Progenitor cell of endocrine pancreas (in vitro differentiated cells): ENCODE measurements at regions not wholly inside any gene's neighbourhood (a gene's known extent, or its start where the extent isn't known, plus 50 kb on each side); places are given as distances from the start of the nearest gene placed in this dataset.

Experiments used
- DNase-seq: peaks from one replicate; pipeline ENCODE4 v3.0.0; 2021; ENCODE audit warnings: low spot score; ENCODE audit not compliant: unreplicated experiment
- H3K27ac Mint-ChIP-seq: 2 replicates; pipeline ENCODE4 v1.8.0; 2021; ENCODE audit warnings: mild to moderate bottlenecking, moderate library complexity, mixed read lengths
- H3K27me3 Mint-ChIP-seq: 2 replicates; pipeline ENCODE4 v1.8.0; 2021; ENCODE audit warnings: mixed read lengths
- H3K36me3 Mint-ChIP-seq: 2 replicates; pipeline ENCODE4 v1.8.0; 2022; ENCODE audit warnings: mixed read lengths; ENCODE audit not compliant: insufficient read depth
- H3K4me1 Mint-ChIP-seq: 2 replicates; pipeline ENCODE4 v1.8.0; 2021; ENCODE audit warnings: low read depth, mixed read lengths
- H3K4me3 Mint-ChIP-seq: 2 replicates; pipeline ENCODE4 v1.8.0; 2021; ENCODE audit warnings: low read depth, mild to moderate bottlenecking, moderate library complexity, mixed read lengths
- H3K9me3 Mint-ChIP-seq: 2 replicates; pipeline ENCODE4 v1.8.0; 2021; ENCODE audit warnings: low read depth, mixed read lengths
- CTCF ChIP-seq: fragments of 200-600 bp; sonication (generic); IDR thresholded peaks from one replicate; pipeline ENCODE4 v1.5.0; 2021; ENCODE audit warnings: antibody characterized with exemption, mild to moderate bottlenecking; ENCODE audit not compliant: unreplicated experiment

DNA sequence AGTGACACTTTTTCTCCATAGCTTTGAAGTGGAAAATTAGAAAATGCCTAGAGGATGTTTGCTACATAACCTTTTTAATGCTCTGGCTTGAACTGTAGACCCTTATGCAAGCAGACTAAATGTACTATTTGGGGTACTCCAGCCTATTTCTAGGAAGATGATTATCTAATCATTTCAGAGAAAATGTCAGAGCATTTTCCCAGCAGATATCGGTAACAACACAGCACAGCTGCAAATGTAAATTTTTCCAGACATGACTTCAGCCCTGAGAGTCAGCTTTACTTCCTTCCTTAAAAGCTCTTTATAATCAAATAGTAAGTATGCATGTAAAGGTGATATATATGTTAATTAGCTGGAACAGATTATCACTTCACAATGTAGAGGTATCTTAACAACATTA, 1647.1 kb downstream of the SUCLG1 start:
- Mint-ChIP-seq H3K4me3 (no peak overlapping the region), H3K9me3 (peaks cover 2% of the 10 kb centered on the region), H3K27ac (no peak overlapping the region), H3K36me3 (no peaks in the 10 kb centered on the region), H3K4me1 (no peaks in the 10 kb centered on the region), H3K27me3 (no peaks in the 10 kb centered on the region)
- no peak for TF ChIP-seq CTCF
- DNase-seq, result no peak

- Mint-ChIP-seq H3K27ac (no peak overlapping the region), H3K36me3 (peaks cover 2% of the 10 kb centered on the region), H3K9me3 (peaks cover 45% of the 10 kb centered on the region), H3K4me1 (peaks cover 3% of the 10 kb centered on the region), H3K4me3 (no peak overlapping the region), H3K27me3 (no peaks in the 10 kb centered on the region)
- no peak for TF ChIP-seq CTCF
- no peak for DNase-seq
These were observed 1655.8 kb downstream of the SUCLG1 start for GRCh38 chr2:82803307-82803706.

DNA sequence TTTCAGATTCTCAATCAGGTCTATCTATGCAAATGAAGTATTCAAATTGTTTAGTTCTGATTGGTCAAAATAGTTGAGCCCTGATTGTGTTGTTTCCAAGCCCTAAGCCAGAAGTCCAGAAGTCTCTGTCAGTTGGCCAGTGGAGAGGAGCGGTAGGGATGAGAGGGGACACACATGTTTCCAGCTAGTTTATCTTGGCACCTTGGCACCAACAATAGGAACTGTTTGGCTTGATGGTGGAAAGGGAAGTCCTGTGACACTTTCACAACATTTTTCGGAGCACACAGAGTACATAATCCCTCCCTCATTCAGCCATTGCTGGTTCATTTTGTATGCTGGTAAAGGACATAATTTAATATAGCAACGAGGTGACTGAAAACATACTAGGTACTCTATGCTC, 1661.6 kb downstream of the SUCLG1 start:
- Mint-ChIP-seq H3K27me3 (no peaks in the 10 kb centered on the region), H3K36me3 (no peaks in the 10 kb centered on the region), H3K27ac (no peak overlapping the region), H3K4me1 (peaks cover 3% of the 10 kb centered on the region), H3K4me3 (no peak overlapping the region), H3K9me3 (peaks cover 9% of the 10 kb centered on the region)
- TF ChIP-seq CTCF, result no peak
- DNase-seq, result no peak

DNA sequence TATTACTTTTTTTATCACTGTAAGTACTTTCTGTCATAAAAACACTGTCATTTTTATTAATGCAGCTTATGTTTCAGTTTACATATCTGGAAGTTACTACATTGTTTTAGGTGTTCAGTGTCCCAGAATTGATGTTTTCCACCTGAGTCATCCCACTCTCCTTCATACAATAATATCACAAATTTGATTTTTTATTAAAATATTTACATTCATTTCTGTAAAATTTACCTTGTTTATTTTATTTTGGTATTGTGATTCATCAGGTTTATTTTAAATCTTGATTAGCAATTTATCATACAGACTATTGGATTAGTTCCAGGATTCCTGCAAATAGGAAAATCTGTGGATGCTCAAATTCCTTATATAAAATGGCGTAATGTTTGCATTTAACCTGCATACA, 1662.9 kb downstream of the SUCLG1 start:
- Mint-ChIP-seq H3K27ac (no peak overlapping the region), H3K27me3 (no peaks in the 10 kb centered on the region)

DNA sequence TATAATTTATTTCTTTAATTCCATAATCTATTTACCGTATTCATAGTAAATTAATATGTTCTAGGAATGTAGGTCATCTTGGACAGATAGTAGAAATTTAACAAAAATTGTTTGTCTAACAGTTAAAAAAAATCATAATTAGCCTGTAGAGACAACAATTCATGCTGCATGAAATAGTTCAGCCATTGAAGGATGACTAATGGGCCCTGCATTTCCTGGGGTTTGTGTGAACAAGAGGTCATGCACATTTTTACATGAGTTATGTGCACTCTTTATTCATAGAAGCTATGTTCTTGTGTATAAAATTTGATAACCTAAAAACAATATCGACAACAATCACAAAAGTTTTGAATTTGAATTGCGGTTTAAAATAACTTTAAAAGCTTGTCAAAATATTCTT, 1663.6 kb downstream of the SUCLG1 start:
- Mint-ChIP-seq H3K4me3 (no peak overlapping the region), H3K4me1 (peaks cover 3% of the 10 kb centered on the region), H3K9me3 (peaks cover 4% of the 10 kb centered on the region), H3K27me3 (no peaks in the 10 kb centered on the region), H3K36me3 (no peaks in the 10 kb centered on the region), H3K27ac (no peak overlapping the region)
- no peak for DNase-seq
- TF ChIP-seq CTCF, result no peak

More for the DNA sequence above, 1662.9 kb downstream of the SUCLG1 start:
- Mint-ChIP-seq H3K4me1 (peaks cover 3% of the 10 kb centered on the region), H3K9me3 (peaks cover 4% of the 10 kb centered on the region), H3K36me3 (no peaks in the 10 kb centered on the region), H3K4me3 (no peak overlapping the region)
- DNase-seq, result no peak
- no peak for TF ChIP-seq CTCF
